ENCODE measurements at regions not wholly inside any gene's neighbourhood (a gene's known extent, or its start where the extent isn't known, plus 50 kb on each side); places are given as distances from the start of the nearest gene placed in this dataset.

- intact Hi-C loops (cut with micrococcal nuclease): no loop called here
Observed at GRCh38 chr4:151908734-151909497, 148.1 kb upstream of the GATB start.

- intact Hi-C loops (cut with micrococcal nuclease): no loop called here
Observed at GRCh38 chr4:151908201-151908600, 147.4 kb upstream of the GATB start.

GRCh38 chr4:151906438-151906837 is 145.6 kb upstream of the GATB start:
- intact Hi-C loops (cut with micrococcal nuclease): no loop called here

- intact Hi-C loops (cut with micrococcal nuclease): no loop called here
Observed at GRCh38 chr4:151905197-151905596, 144.4 kb upstream of the GATB start.

GRCh38 chr4:151901631-151902030 is 140.8 kb upstream of the GATB start:
- intact Hi-C loops (cut with micrococcal nuclease): no loop called here

- intact Hi-C loops (cut with micrococcal nuclease): no loop called here
Observed at GRCh38 chr4:151896880-151897279, 136.1 kb upstream of the GATB start.

- intact Hi-C loops (cut with micrococcal nuclease): no loop called here
Observed at GRCh38 chr4:151895671-151896070, 134.9 kb upstream of the GATB start.

- intact Hi-C loops (cut with micrococcal nuclease): no loop called here
Observed at GRCh38 chr4:151894246-151894645, 133.4 kb upstream of the GATB start.

GRCh38 chr4:151888367-151888866 is 127.6 kb upstream of the GATB start:
- intact Hi-C loops (cut with micrococcal nuclease): no loop called here

- intact Hi-C loops (cut with micrococcal nuclease): no loop called here
Observed at GRCh38 chr4:151887816-151888180, 127.0 kb upstream of the GATB start.

- intact Hi-C loops (cut with micrococcal nuclease): no loop called here
Observed at GRCh38 chr4:151887031-151887815, 126.4 kb upstream of the GATB start.

- intact Hi-C loops (cut with micrococcal nuclease): no loop called here
Observed at GRCh38 chr4:151885123-151885522, 124.3 kb upstream of the GATB start.

GRCh38 chr4:151883747-151884146 is 122.9 kb upstream of the GATB start:
- intact Hi-C loops (cut with micrococcal nuclease): no loop called here

GRCh38 chr4:151882072-151882803 is 121.4 kb upstream of the GATB start:
- intact Hi-C loops (cut with micrococcal nuclease): no loop called here

GRCh38 chr4:151879705-151880445 is 119.1 kb upstream of the GATB start:
- intact Hi-C loops (cut with micrococcal nuclease): no loop called here

- intact Hi-C loops (cut with micrococcal nuclease): no loop called here
Observed at GRCh38 chr4:151876381-151876988, 115.7 kb upstream of the GATB start.

- intact Hi-C loops (cut with micrococcal nuclease): no loop called here
Observed at GRCh38 chr4:151874328-151874727, 113.5 kb upstream of the GATB start.

GRCh38 chr4:151866592-151866918 is 105.7 kb upstream of the GATB start:
- intact Hi-C loops (cut with micrococcal nuclease): no loop called here

- intact Hi-C loops (cut with micrococcal nuclease): no loop called here
Observed at GRCh38 chr4:151865744-151866591, 105.2 kb upstream of the GATB start.

- intact Hi-C loops (cut with micrococcal nuclease): no loop called here
Observed at GRCh38 chr4:151865312-151865711, 104.5 kb upstream of the GATB start.
